ENCODE measurements at regions not wholly inside any gene's neighbourhood (a gene's known extent, or its start where the extent isn't known, plus 50 kb on each side); places are given as distances from the start of the nearest gene placed in this dataset.

GRCh38 chr1:243916160-243916559 is 66.1 kb upstream of the AKT3 start:
- TF ChIP-seq CTCF (IDR thresholded peaks at IDR 0.05): no peak

GRCh38 chr1:243912347-243912746 is 62.3 kb upstream of the AKT3 start:
- H3K27me3 Mint-ChIP-seq (ENCODE audit: low read depth in 3 of 3): peaks cover 24 to 35% (median 31%) of the 10 kb centered on the region in 3 donors
- Histone ChIP-seq H4K20me1 (ENCODE audit: insufficient read depth, low read length) (no peaks in the 10 kb centered on the region), H3K79me2 (ENCODE audit: insufficient read depth, low read length) (no peaks in the 10 kb centered on the region), H3K27ac (ENCODE audit: low read depth in 1 of 2, low read length in 2 of 2) (no peak overlapping the region), H3K9me3 (replicated peaks in 1 of 2; ENCODE audit: control insufficient read depth in 1 of 2, insufficient read depth in 1 of 2, low read length in 2 of 2) (no peaks in the 10 kb centered on the region), H3K4me3 (replicated peaks in 1 of 3; ENCODE audit: low read depth in 2 of 3, low read length in 3 of 3) (no peak overlapping the region), H3K36me3 (replicated peaks in 1 of 2; ENCODE audit: control insufficient read depth in 1 of 2, insufficient read depth in 2 of 2, low read length in 2 of 2) (no peaks in the 10 kb centered on the region), H3K4me1 (ENCODE audit: control insufficient read depth in 1 of 2, insufficient read depth in 2 of 2, low read length in 2 of 2) (peaks cover 11 to 12% of the 10 kb centered on the region in 2 donors), H3K9ac (ENCODE audit: insufficient read depth, low read length, poor library complexity, severe bottlenecking) (no peak overlapping the region), H2AFZ (ENCODE audit: insufficient read depth, low read depth, low read length, poor library complexity, severe bottlenecking) (no peak overlapping the region), H3K4me2 (replicated peaks; ENCODE audit: extremely low read depth, low read length, poor library complexity, severe bottlenecking) (no peak overlapping the region), H3K27me3 (ENCODE audit: control insufficient read depth in 2 of 2, insufficient read depth in 2 of 2, low read length in 2 of 2) (peaks cover 22% of the 10 kb centered on the region in 2 donors)
- 100% methylated on average over 2 of the region's 2 CpGs for WGBS (ENCODE audit: insufficient coverage)
- H3K4me3 Mint-ChIP-seq: no peak overlapping the region
- H3K4me1 Mint-ChIP-seq: peaks cover 17% of the 10 kb centered on the region
- no peak for DNase-seq
- H3K9me3 Mint-ChIP-seq: peaks cover 8 to 21% (median 11%) of the 10 kb centered on the region in 7 donors
- intact Hi-C loops (cut with micrococcal nuclease): no loop called here
- peaks cover 0 to 3% of the 10 kb centered on the region in 2 donors for H3K36me3 Mint-ChIP-seq
- H3K27ac Mint-ChIP-seq: peak overlapping the region in 1 of 7 donors; percentile 6
- no peak for TF ChIP-seq CTCF (IDR thresholded peaks at IDR 0.05)

More at GRCh38 chr1:243916160-243916559, 66.1 kb upstream of the AKT3 start:
- no peaks in the 10 kb centered on the region for H4K20me1 ChIP-seq (ENCODE audit: insufficient read depth, low read length)
- H3K9me3 ChIP-seq (replicated peaks in 1 of 2; ENCODE audit: control insufficient read depth in 1 of 2, insufficient read depth in 1 of 2, low read length in 2 of 2): no peaks in the 10 kb centered on the region
- no peaks in the 10 kb centered on the region for H3K79me2 ChIP-seq (ENCODE audit: insufficient read depth, low read length)
- Mint-ChIP-seq H3K27me3 (ENCODE audit: low read depth in 3 of 3) (peaks cover 39 to 47% (median 43%) of the 10 kb centered on the region in 3 donors), H3K36me3 (peaks cover 0 to 10% of the 10 kb centered on the region in 2 donors), H3K4me1 (peaks cover 23% of the 10 kb centered on the region), H3K9me3 (peaks cover 0 to 12% (median 2%) of the 10 kb centered on the region in 7 donors), H3K27ac (no peak overlapping the region), H3K4me3 (peak overlapping the region in 1 of 2 donors; percentile 97)
- peak overlapping the region; percentile 85 for H3K4me2 ChIP-seq (replicated peaks; ENCODE audit: extremely low read depth, low read length, poor library complexity, severe bottlenecking)
- no peak overlapping the region for H3K27ac ChIP-seq (ENCODE audit: low read depth in 1 of 2, low read length in 2 of 2)
- no peak overlapping the region for H3K4me3 ChIP-seq (replicated peaks in 1 of 3; ENCODE audit: low read depth in 2 of 3, low read length in 3 of 3)
- H3K9ac ChIP-seq (ENCODE audit: insufficient read depth, low read length, poor library complexity, severe bottlenecking): no peak overlapping the region
- H2AFZ ChIP-seq (ENCODE audit: insufficient read depth, low read depth, low read length, poor library complexity, severe bottlenecking): no peak overlapping the region
- H3K36me3 ChIP-seq (replicated peaks in 1 of 2; ENCODE audit: control insufficient read depth in 1 of 2, insufficient read depth in 2 of 2, low read length in 2 of 2): no peaks in the 10 kb centered on the region
- no CpG with 5 or more reads among the region's 4 CpGs for WGBS (ENCODE audit: insufficient coverage)
- peaks cover 17 to 21% of the 10 kb centered on the region in 2 donors for H3K4me1 ChIP-seq (ENCODE audit: control insufficient read depth in 1 of 2, insufficient read depth in 2 of 2, low read length in 2 of 2)
- peaks cover 30 to 39% of the 10 kb centered on the region in 2 donors for H3K27me3 ChIP-seq (ENCODE audit: control insufficient read depth in 2 of 2, insufficient read depth in 2 of 2, low read length in 2 of 2)
- intact Hi-C loops (cut with micrococcal nuclease): no loop called here
- DNase-seq: no peak

All from CD14-positive monocyte (primary cell).